ENCODE measurements at regions not wholly inside any gene's neighbourhood (a gene's known extent, or its start where the extent isn't known, plus 50 kb on each side); places are given as distances from the start of the nearest gene placed in this dataset.

GRCh38 chr6:141475259-141475658 is 657.5 kb upstream of the GJE1 start:
- no peaks in the 10 kb centered on the region for H3K36me3 ChIP-seq (ENCODE audit: low read depth)
- H3K27me3 ChIP-seq (ENCODE audit: insufficient read depth, poor library complexity, severe bottlenecking) = no peaks in the 10 kb centered on the region
- DNase-seq (ENCODE audit: low spot score) = no peak
- no peak for ATAC-seq (ENCODE audit: low read depth)
- no peak overlapping the region for H3K4me3 ChIP-seq (ENCODE audit: severe bottlenecking)
- no peaks in the 10 kb centered on the region for H3K9me3 ChIP-seq (ENCODE audit: severe bottlenecking)
- no peak overlapping the region for H3K27ac ChIP-seq (ENCODE audit: poor library complexity, severe bottlenecking)
- TF ChIP-seq, protein P1, sequence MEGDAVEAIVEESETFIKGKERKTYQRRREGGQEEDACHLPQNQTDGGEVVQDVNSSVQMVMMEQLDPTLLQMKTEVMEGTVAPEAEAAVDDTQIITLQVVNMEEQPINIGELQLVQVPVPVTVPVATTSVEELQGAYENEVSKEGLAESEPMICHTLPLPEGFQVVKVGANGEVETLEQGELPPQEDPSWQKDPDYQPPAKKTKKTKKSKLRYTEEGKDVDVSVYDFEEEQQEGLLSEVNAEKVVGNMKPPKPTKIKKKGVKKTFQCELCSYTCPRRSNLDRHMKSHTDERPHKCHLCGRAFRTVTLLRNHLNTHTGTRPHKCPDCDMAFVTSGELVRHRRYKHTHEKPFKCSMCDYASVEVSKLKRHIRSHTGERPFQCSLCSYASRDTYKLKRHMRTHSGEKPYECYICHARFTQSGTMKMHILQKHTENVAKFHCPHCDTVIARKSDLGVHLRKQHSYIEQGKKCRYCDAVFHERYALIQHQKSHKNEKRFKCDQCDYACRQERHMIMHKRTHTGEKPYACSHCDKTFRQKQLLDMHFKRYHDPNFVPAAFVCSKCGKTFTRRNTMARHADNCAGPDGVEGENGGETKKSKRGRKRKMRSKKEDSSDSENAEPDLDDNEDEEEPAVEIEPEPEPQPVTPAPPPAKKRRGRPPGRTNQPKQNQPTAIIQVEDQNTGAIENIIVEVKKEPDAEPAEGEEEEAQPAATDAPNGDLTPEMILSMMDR (IDR thresholded peaks at IDR 0.05; ENCODE audit: poor library complexity, severe bottlenecking) = no peak
- H3K4me1 ChIP-seq (ENCODE audit: insufficient read depth, poor library complexity, severe bottlenecking) = no peaks in the 10 kb centered on the region

DNA sequence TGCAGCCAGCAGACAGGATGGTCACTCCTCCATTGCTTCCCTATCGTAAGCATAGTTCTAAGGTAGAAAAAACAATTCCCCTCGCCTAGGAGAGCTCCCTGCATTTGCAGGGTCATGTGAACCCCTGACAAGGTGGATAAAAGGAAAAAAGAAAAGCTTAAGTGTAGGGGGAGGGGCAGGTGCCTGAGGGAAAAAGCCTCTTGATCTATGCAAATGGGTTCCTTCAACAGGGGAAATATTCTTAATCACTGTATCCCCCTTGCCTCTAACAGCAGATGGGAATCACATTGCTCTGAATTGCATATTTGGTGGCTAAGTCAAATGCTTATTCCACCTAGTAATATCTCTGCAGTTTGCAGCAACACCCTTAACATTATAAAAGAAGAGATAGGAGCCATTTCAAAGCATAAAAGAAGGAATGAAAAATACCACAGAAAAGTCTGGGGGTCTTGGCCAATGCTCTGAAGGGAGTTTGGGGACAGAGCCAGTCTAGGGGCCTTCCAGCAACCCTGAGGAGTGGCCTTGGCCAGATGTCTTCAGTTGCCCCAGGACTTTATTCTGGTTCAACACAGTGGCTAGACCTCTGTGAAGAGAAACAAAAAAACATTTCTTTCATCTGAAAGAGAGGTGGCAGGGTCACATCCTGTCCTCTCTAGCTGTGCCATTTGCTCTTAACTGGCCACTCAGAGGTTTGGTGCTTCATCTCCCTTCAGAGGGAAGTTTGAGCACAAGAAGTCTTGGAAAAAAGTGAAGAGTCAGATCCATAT is 660.4 kb upstream of the GJE1 start:
- no peaks in the 10 kb centered on the region for H3K27me3 ChIP-seq (ENCODE audit: insufficient read depth, poor library complexity, severe bottlenecking)
- H3K4me3 ChIP-seq (ENCODE audit: severe bottlenecking) = no peak overlapping the region
- no peak for ATAC-seq (ENCODE audit: low read depth)
- TF ChIP-seq, protein P1 (IDR thresholded peaks at IDR 0.05; ENCODE audit: poor library complexity, severe bottlenecking) = no peak
- H3K9me3 ChIP-seq (ENCODE audit: severe bottlenecking) = no peaks in the 10 kb centered on the region
- DNase-seq (ENCODE audit: low spot score) = no peak
- H3K4me1 ChIP-seq (ENCODE audit: insufficient read depth, poor library complexity, severe bottlenecking) = no peaks in the 10 kb centered on the region
- no peaks in the 10 kb centered on the region for H3K36me3 ChIP-seq (ENCODE audit: low read depth)
- no peak overlapping the region for H3K27ac ChIP-seq (ENCODE audit: poor library complexity, severe bottlenecking)

- ATAC-seq (ENCODE audit: low read depth) (no peak), DNase-seq (ENCODE audit: low spot score) (no peak)
- TF ChIP-seq, protein P1 (IDR thresholded peaks at IDR 0.05; ENCODE audit: poor library complexity, severe bottlenecking) = no peak
- Histone ChIP-seq H3K4me3 (ENCODE audit: severe bottlenecking) (no peak overlapping the region), H3K27me3 (ENCODE audit: insufficient read depth, poor library complexity, severe bottlenecking) (no peaks in the 10 kb centered on the region), H3K36me3 (ENCODE audit: low read depth) (no peaks in the 10 kb centered on the region), H3K27ac (ENCODE audit: poor library complexity, severe bottlenecking) (no peak overlapping the region), H3K9me3 (ENCODE audit: severe bottlenecking) (no peaks in the 10 kb centered on the region), H3K4me1 (ENCODE audit: insufficient read depth, poor library complexity, severe bottlenecking) (no peaks in the 10 kb centered on the region)
These were observed 661.9 kb upstream of the GJE1 start for GRCh38 chr6:141470810-141471209.

- no peak overlapping the region for H3K4me3 ChIP-seq (ENCODE audit: severe bottlenecking)
These were observed 664.8 kb upstream of the GJE1 start for GRCh38 chr6:141467881-141468280.

GRCh38 chr6:141467041-141467440 is 665.7 kb upstream of the GJE1 start:
- no peaks in the 10 kb centered on the region for H3K36me3 ChIP-seq (ENCODE audit: low read depth)
- TF ChIP-seq, protein P1 (IDR thresholded peaks at IDR 0.05; ENCODE audit: poor library complexity, severe bottlenecking) = no peak
- no peaks in the 10 kb centered on the region for H3K27me3 ChIP-seq (ENCODE audit: insufficient read depth, poor library complexity, severe bottlenecking)
- H3K4me3 ChIP-seq (ENCODE audit: severe bottlenecking) = no peak overlapping the region
- ATAC-seq (ENCODE audit: low read depth) (no peak), DNase-seq (ENCODE audit: low spot score) (no peak)
- no peaks in the 10 kb centered on the region for H3K9me3 ChIP-seq (ENCODE audit: severe bottlenecking)
- no peak overlapping the region for H3K27ac ChIP-seq (ENCODE audit: poor library complexity, severe bottlenecking)
- H3K4me1 ChIP-seq (ENCODE audit: insufficient read depth, poor library complexity, severe bottlenecking) = no peaks in the 10 kb centered on the region

More at GRCh38 chr6:141467881-141468280, 664.8 kb upstream of the GJE1 start:
- DNase-seq (ENCODE audit: low spot score) (no peak), ATAC-seq (ENCODE audit: low read depth) (no peak)
- Histone ChIP-seq H3K27ac (ENCODE audit: poor library complexity, severe bottlenecking) (no peak overlapping the region), H3K27me3 (ENCODE audit: insufficient read depth, poor library complexity, severe bottlenecking) (no peaks in the 10 kb centered on the region), H3K36me3 (ENCODE audit: low read depth) (no peaks in the 10 kb centered on the region), H3K9me3 (ENCODE audit: severe bottlenecking) (no peaks in the 10 kb centered on the region), H3K4me1 (ENCODE audit: insufficient read depth, poor library complexity, severe bottlenecking) (no peaks in the 10 kb centered on the region)
- TF ChIP-seq, protein P1 (IDR thresholded peaks at IDR 0.05; ENCODE audit: poor library complexity, severe bottlenecking) = no peak

Data from RWPE2 (cell line).